RWPE2 (cell line): ENCODE measurements at regions not wholly inside any gene's neighbourhood (a gene's known extent, or its start where the extent isn't known, plus 50 kb on each side); places are given as distances from the start of the nearest gene placed in this dataset.

Experiments
- ATAC-seq: fragments of 200-7000 bp; cut with Tn5 transposase; 3 replicates; pipeline ENCODE4 v1.9.1; 2021; ENCODE audit warnings: low read depth
- DNase-seq: peaks from one replicate; pipeline ENCODE4 v3.0.0-alpha.2; 2020; ENCODE audit warnings: low spot score
- H3K27ac ChIP-seq: fragments of 450-650 bp; 2 replicates; pipeline ENCODE4 v1.5.1; 2017; ENCODE audit warnings: mild to moderate bottlenecking; ENCODE audit not compliant: poor library complexity, severe bottlenecking
- H3K27me3 ChIP-seq: fragments of 250-450 bp; sonication (Bioruptor Pico); 2 replicates; pipeline ENCODE4 v1.5.1; 2021; ENCODE audit warnings: mild to moderate bottlenecking, moderate library complexity; ENCODE audit not compliant: insufficient read depth, poor library complexity, severe bottlenecking
- H3K36me3 ChIP-seq: fragments of 250-450 bp; sonication (Bioruptor Pico); 2 replicates; pipeline ENCODE4 v1.5.1; 2020; ENCODE audit warnings: low read depth, mild to moderate bottlenecking, moderate library complexity
- H3K4me1 ChIP-seq: fragments of 250-450 bp; sonication (Bioruptor Pico); 2 replicates; pipeline ENCODE4 v1.5.1; 2021; ENCODE audit warnings: mild to moderate bottlenecking, moderate library complexity; ENCODE audit not compliant: insufficient read depth, poor library complexity, severe bottlenecking
- H3K4me3 ChIP-seq: fragments of 250-450 bp; sonication (Bioruptor Pico); 2 replicates; pipeline ENCODE4 v1.5.1; 2021; ENCODE audit warnings: mild to moderate bottlenecking, moderate library complexity; ENCODE audit not compliant: severe bottlenecking
- H3K9me3 ChIP-seq: fragments of 250-450 bp; sonication (Bioruptor Pico); 2 replicates; pipeline ENCODE4 v1.5.1; 2021; ENCODE audit warnings: mild to moderate bottlenecking, moderate library complexity; ENCODE audit not compliant: severe bottlenecking
- CTCF ChIP-seq: fragments of 450-650 bp; IDR thresholded peaks from one replicate; pipeline ENCODE4 v1.5.1; 2017; ENCODE audit warnings: mild to moderate bottlenecking, moderate library complexity; ENCODE audit not compliant: poor library complexity, severe bottlenecking

- DNase-seq (no peak), ATAC-seq (no peak)
- Histone ChIP-seq H3K27ac (no peak overlapping the region), H3K4me1 (no peaks in the 10 kb centered on the region), H3K27me3 (no peaks in the 10 kb centered on the region), H3K36me3 (no peaks in the 10 kb centered on the region), H3K4me3 (no peak overlapping the region), H3K9me3 (no peaks in the 10 kb centered on the region)
- TF ChIP-seq CTCF, result no peak
These were observed 109.1 kb upstream of the BCL2L14 start for GRCh38 chr12:11961686-11962085.

GRCh38 chr12:11962860-11963259, 107.9 kb upstream of the BCL2L14 start:
- no peak for DNase-seq
- no peak for ATAC-seq
- no peaks in the 10 kb centered on the region for H3K4me1 ChIP-seq
- no peak overlapping the region for H3K4me3 ChIP-seq
- no peaks in the 10 kb centered on the region for H3K27me3 ChIP-seq
- H3K27ac ChIP-seq, result no peak overlapping the region
- no peak for TF ChIP-seq CTCF
- H3K36me3 ChIP-seq, result no peaks in the 10 kb centered on the region
- no peaks in the 10 kb centered on the region for H3K9me3 ChIP-seq

GRCh38 chr12:11963841-11964471, 106.8 kb upstream of the BCL2L14 start:
- DNase-seq, result no peak
- Histone ChIP-seq H3K27me3 (no peaks in the 10 kb centered on the region), H3K36me3 (no peaks in the 10 kb centered on the region), H3K4me1 (no peaks in the 10 kb centered on the region), H3K9me3 (no peaks in the 10 kb centered on the region), H3K27ac (no peak overlapping the region), H3K4me3 (no peak overlapping the region)
- no peak for ATAC-seq
- no peak for TF ChIP-seq CTCF

- Histone ChIP-seq H3K27ac (no peak overlapping the region), H3K4me1 (no peaks in the 10 kb centered on the region), H3K27me3 (no peaks in the 10 kb centered on the region), H3K36me3 (no peaks in the 10 kb centered on the region), H3K9me3 (no peaks in the 10 kb centered on the region), H3K4me3 (no peak overlapping the region)
- no peak for TF ChIP-seq CTCF
- DNase-seq, result no peak
- no peak for ATAC-seq
These were observed 105.4 kb upstream of the BCL2L14 start for GRCh38 chr12:11965258-11965910.
